Ascending aorta (tissue), 2 donors: ENCODE measurements at regions not wholly inside any gene's neighbourhood (a gene's known extent, or its start where the extent isn't known, plus 50 kb on each side); places are given as distances from the start of the nearest gene placed in this dataset.

Experiments used
- DNase-seq, 2 donors: peaks; one replicate each; pipeline ENCODE4 v3.0.0-alpha.2; 2019; ENCODE audit warnings: low spot score in 2 of 2
- H3K27ac ChIP-seq, 2 donors: fragments of 200-600 bp; sonication (generic); one replicate each; pipeline ENCODE4 v1.5.1; 2016 to 2017; ENCODE audit warnings: mild to moderate bottlenecking in 1 of 2
- H3K27me3 ChIP-seq: fragments of 200-600 bp; sonication (generic); one replicate; pipeline ENCODE4 v1.5.1; 2017
- H3K36me3 ChIP-seq, 2 donors: fragments of 200-600 bp; sonication (generic); one replicate each; pipeline ENCODE4 v1.5.1; 2016
- H3K4me1 ChIP-seq, 2 donors: fragments of 200-600 bp; sonication (generic); one replicate each; pipeline ENCODE4 v1.5.1; 2016 to 2017; ENCODE audit warnings: mild to moderate bottlenecking in 1 of 2
- H3K4me3 ChIP-seq, 2 donors: fragments of 200-600 bp; sonication (generic); one replicate each; pipeline ENCODE4 v1.5.1; 2016 to 2017; ENCODE audit warnings: mild to moderate bottlenecking in 1 of 2
- H3K9me3 ChIP-seq, 2 donors: fragments of 200-600 bp; sonication (generic); one replicate each; pipeline ENCODE4 v1.5.1; 2016
- CTCF ChIP-seq, 3 experiments: fragments of 200-600 bp in 2 of 3; fragments of 450-650 bp in 1 of 3; sonication (generic) in 2 of 3; IDR thresholded peaks; one replicate each; pipeline ENCODE4 v1.5.1; 2016 to 2019; ENCODE audit warnings: antibody characterized with exemption in 3 of 3, mild to moderate bottlenecking in 1 of 3, moderate library complexity in 1 of 3
- intact Hi-C: fragments of 100-400 bp; cut with DNase I; formaldehyde crosslinking; loops from one replicate; pipeline ENCODE4 v1.15.1; 2023

- no peaks in the 10 kb centered on the region for H3K27me3 ChIP-seq
- intact Hi-C loops: no loop called here
- TF ChIP-seq CTCF (IDR thresholded peaks at IDR 0.05): no peak
- DNase-seq: no peak
- H3K27ac ChIP-seq: no peak overlapping the region
- H3K9me3 ChIP-seq: no peaks in the 10 kb centered on the region
- no peaks in the 10 kb centered on the region for H3K36me3 ChIP-seq
- no peak overlapping the region for H3K4me3 ChIP-seq
- no peaks in the 10 kb centered on the region for H3K4me1 ChIP-seq
These were observed 477.0 kb downstream of the SOX5 start for GRCh38 chr12:23472329-23472971.

- H3K4me3 ChIP-seq: no peak overlapping the region
- H3K36me3 ChIP-seq: no peaks in the 10 kb centered on the region
- TF ChIP-seq CTCF (IDR thresholded peaks at IDR 0.05): no peak
- intact Hi-C loops: no loop called here
- H3K4me1 ChIP-seq: no peaks in the 10 kb centered on the region
- H3K9me3 ChIP-seq: no peaks in the 10 kb centered on the region
- H3K27me3 ChIP-seq: no peaks in the 10 kb centered on the region
- no peak for DNase-seq
- no peak overlapping the region for H3K27ac ChIP-seq
These were observed 476.4 kb downstream of the SOX5 start for GRCh38 chr12:23473071-23473470.

- no peaks in the 10 kb centered on the region for H3K4me1 ChIP-seq
- H3K4me3 ChIP-seq: no peak overlapping the region
- intact Hi-C loops: no loop called here
- no peaks in the 10 kb centered on the region for H3K36me3 ChIP-seq
- no peak overlapping the region for H3K27ac ChIP-seq
- H3K9me3 ChIP-seq: no peaks in the 10 kb centered on the region
- DNase-seq: no peak
- H3K27me3 ChIP-seq: no peaks in the 10 kb centered on the region
- no peak for TF ChIP-seq CTCF (IDR thresholded peaks at IDR 0.05)
These were observed 475.0 kb downstream of the SOX5 start for GRCh38 chr12:23474438-23474976.
